Nephron progenitor cell (in vitro differentiated cells): ENCODE measurements at regions not wholly inside any gene's neighbourhood (a gene's known extent, or its start where the extent isn't known, plus 50 kb on each side); places are given as distances from the start of the nearest gene placed in this dataset.

Experiments
- DNase-seq: peaks from one replicate; pipeline ENCODE4 v3.0.0; 2021
- H3K27ac Mint-ChIP-seq: 2 replicates; pipeline ENCODE4 v1.8.0; 2021; ENCODE audit warnings: mild to moderate bottlenecking, moderate library complexity, mixed read lengths
- H3K27me3 Mint-ChIP-seq: 2 replicates; pipeline ENCODE4 v1.8.0; 2021; ENCODE audit warnings: mild to moderate bottlenecking, low read depth, mixed read lengths; ENCODE audit not compliant: poor library complexity
- H3K36me3 Mint-ChIP-seq: 2 replicates; pipeline ENCODE4 v1.8.0; 2021; ENCODE audit warnings: low read depth, mixed read lengths
- H3K4me1 Mint-ChIP-seq: 2 replicates; pipeline ENCODE4 v1.8.0; 2021; ENCODE audit warnings: mixed read lengths
- H3K4me3 Mint-ChIP-seq: 2 replicates; pipeline ENCODE4 v1.8.0; 2021; ENCODE audit warnings: mild to moderate bottlenecking, moderate library complexity, mixed read lengths
- H3K9me3 Mint-ChIP-seq: 2 replicates; pipeline ENCODE4 v1.8.0; 2021; ENCODE audit warnings: mild to moderate bottlenecking, moderate library complexity, mixed read lengths
- TF ChIP-seq, protein P1 (sequence below): fragments of 200-600 bp; sonication (generic); IDR thresholded peaks from 2 replicates; pipeline ENCODE4 v1.5.0; 2021; ENCODE audit warnings: antibody characterized with exemption

- Mint-ChIP-seq H3K27ac (no peak overlapping the region), H3K27me3 (peaks cover 4% of the 10 kb centered on the region), H3K36me3 (no peaks in the 10 kb centered on the region), H3K4me1 (no peaks in the 10 kb centered on the region), H3K4me3 (no peak overlapping the region), H3K9me3 (no peaks in the 10 kb centered on the region)
- TF ChIP-seq, protein P1, sequence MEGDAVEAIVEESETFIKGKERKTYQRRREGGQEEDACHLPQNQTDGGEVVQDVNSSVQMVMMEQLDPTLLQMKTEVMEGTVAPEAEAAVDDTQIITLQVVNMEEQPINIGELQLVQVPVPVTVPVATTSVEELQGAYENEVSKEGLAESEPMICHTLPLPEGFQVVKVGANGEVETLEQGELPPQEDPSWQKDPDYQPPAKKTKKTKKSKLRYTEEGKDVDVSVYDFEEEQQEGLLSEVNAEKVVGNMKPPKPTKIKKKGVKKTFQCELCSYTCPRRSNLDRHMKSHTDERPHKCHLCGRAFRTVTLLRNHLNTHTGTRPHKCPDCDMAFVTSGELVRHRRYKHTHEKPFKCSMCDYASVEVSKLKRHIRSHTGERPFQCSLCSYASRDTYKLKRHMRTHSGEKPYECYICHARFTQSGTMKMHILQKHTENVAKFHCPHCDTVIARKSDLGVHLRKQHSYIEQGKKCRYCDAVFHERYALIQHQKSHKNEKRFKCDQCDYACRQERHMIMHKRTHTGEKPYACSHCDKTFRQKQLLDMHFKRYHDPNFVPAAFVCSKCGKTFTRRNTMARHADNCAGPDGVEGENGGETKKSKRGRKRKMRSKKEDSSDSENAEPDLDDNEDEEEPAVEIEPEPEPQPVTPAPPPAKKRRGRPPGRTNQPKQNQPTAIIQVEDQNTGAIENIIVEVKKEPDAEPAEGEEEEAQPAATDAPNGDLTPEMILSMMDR: no peak
- no peak for DNase-seq
Observed at GRCh38 chr4:170776983-170777382, 687.2 kb upstream of the AADAT start.

DNA sequence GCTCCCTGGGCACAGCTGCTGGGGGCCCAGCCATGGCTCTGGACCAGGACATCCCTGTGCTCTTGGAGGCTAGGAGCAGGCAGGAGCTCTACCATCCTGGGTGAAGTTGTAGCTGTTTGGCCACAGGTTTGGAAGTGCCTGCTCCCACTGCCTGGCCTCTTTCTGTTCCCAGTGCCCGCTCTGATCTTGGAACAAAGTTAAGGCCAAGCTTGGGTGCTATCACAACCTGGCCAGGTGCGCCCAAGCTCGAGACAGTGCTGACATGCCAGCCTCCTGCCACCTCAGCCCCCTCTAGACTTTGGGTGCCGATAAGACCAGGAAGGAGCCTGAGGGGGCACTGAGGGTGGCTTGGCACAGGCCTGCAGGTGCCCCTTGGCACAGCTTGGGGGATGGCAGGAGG is 686.1 kb upstream of the AADAT start:
- Mint-ChIP-seq H3K9me3 (no peaks in the 10 kb centered on the region), H3K27me3 (peaks cover 4% of the 10 kb centered on the region), H3K4me1 (no peaks in the 10 kb centered on the region), H3K4me3 (no peak overlapping the region), H3K36me3 (no peaks in the 10 kb centered on the region), H3K27ac (no peak overlapping the region)
- TF ChIP-seq, protein P1: no peak
- DNase-seq: no peak

GRCh38 chr4:170773709-170774273 is 684.0 kb upstream of the AADAT start:
- DNase-seq: no peak
- no peaks in the 10 kb centered on the region for H3K36me3 Mint-ChIP-seq
- no peak overlapping the region for H3K4me3 Mint-ChIP-seq
- TF ChIP-seq, protein P1: no peak
- H3K27me3 Mint-ChIP-seq: peaks cover 4% of the 10 kb centered on the region
- H3K4me1 Mint-ChIP-seq: no peaks in the 10 kb centered on the region
- no peak overlapping the region for H3K27ac Mint-ChIP-seq
- no peaks in the 10 kb centered on the region for H3K9me3 Mint-ChIP-seq

DNA sequence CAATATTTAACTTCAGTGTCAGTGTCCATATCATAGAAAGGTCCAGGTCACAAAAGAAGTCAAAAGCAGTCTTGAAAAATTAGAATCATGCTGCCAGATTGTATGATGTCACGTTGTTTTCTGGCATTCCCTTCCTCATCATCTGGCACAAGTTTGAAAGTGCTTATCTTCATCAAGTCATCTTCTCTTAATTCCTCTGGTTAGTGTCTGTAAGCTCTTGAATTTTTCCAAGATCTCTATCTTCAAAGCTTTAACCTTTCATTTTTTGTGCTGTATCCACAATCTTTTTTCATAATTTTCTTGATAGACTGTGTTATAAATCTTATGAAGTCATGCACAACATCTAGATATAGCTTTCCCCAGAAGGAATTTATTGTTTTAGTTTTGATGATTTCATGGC is 682.7 kb upstream of the AADAT start:
- H3K36me3 Mint-ChIP-seq: no peaks in the 10 kb centered on the region
- H3K4me1 Mint-ChIP-seq: no peaks in the 10 kb centered on the region
- no peaks in the 10 kb centered on the region for H3K27me3 Mint-ChIP-seq
- TF ChIP-seq, protein P1: no peak
- no peak overlapping the region for H3K4me3 Mint-ChIP-seq
- H3K9me3 Mint-ChIP-seq: no peaks in the 10 kb centered on the region
- no peak overlapping the region for H3K27ac Mint-ChIP-seq
- DNase-seq: no peak

DNA sequence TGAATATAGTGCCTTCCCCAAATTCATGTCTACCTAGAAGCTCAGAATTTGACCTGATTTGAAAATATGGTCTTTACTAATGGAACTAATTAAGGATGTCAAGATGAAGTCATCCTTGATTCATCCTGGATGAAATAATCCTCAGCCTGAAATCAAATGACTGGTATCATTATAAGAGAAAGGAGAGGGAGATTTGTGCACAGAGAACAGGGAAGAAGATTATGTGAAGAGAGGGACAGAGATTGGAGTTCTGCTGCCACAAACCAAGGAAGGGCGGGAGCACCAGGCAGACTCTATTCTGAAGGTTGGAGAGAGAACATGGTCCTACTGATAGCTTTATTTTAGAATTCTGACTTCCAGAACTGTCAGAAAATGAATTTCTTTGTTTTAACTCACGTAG is 680.9 kb upstream of the AADAT start:
- H3K9me3 Mint-ChIP-seq: no peaks in the 10 kb centered on the region
- no peak overlapping the region for H3K4me3 Mint-ChIP-seq
- no peaks in the 10 kb centered on the region for H3K27me3 Mint-ChIP-seq
- H3K27ac Mint-ChIP-seq: no peak overlapping the region
- TF ChIP-seq, protein P1: no peak
- DNase-seq: no peak
- no peaks in the 10 kb centered on the region for H3K36me3 Mint-ChIP-seq
- no peaks in the 10 kb centered on the region for H3K4me1 Mint-ChIP-seq

GRCh38 chr4:170769862-170770261 is 680.1 kb upstream of the AADAT start:
- no peak overlapping the region for H3K4me3 Mint-ChIP-seq
- no peak overlapping the region for H3K27ac Mint-ChIP-seq
- no peaks in the 10 kb centered on the region for H3K4me1 Mint-ChIP-seq
- TF ChIP-seq, protein P1: no peak
- no peaks in the 10 kb centered on the region for H3K36me3 Mint-ChIP-seq
- H3K9me3 Mint-ChIP-seq: no peaks in the 10 kb centered on the region
- no peaks in the 10 kb centered on the region for H3K27me3 Mint-ChIP-seq
- DNase-seq: no peak
